GM18520 (cell line): ENCODE measurements at regions not wholly inside any gene's neighbourhood (a gene's known extent, or its start where the extent isn't known, plus 50 kb on each side); places are given as distances from the start of the nearest gene placed in this dataset.
"Not testable (repeated sequence)": the region's sequence is repeated elsewhere in the genome, so short reads cannot be mapped to it uniquely, and the experiment has no call there.

ENCODE experiments used
- ATAC-seq: cut with Tn5 transposase; IDR thresholded peaks from one replicate; pipeline ENCODE4 v1.9.1; 2021; ENCODE audit not compliant: unreplicated experiment

DNA sequence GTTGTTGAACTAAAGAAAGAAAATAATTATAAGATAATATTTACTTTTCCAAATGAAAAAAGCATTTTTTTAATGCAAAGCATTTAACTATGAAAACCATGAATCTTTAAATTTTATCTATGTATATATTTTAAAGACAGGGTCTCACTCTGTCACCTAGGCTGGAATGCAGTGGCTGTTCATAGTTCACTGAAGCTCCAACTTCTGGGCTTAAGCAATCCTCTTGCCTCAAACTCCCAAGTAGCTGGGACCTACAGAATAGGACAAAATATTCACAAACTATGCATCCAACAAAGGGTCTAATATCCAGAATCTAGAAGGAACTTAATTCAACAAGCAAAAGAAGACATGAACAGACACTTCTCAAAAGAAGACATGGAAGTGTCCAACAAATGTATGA is 55.9 kb upstream of the ALB start:
- ATAC-seq: no peak

GRCh38 chr4:73347497-73347896 is 56.6 kb upstream of the ALB start:
- ATAC-seq: no peak

- no peak for ATAC-seq
These were observed 58.6 kb upstream of the ALB start for GRCh38 chr4:73345399-73345975.

- no peak for ATAC-seq
These were observed 60.0 kb upstream of the ALB start for GRCh38 chr4:73344106-73344505.

DNA sequence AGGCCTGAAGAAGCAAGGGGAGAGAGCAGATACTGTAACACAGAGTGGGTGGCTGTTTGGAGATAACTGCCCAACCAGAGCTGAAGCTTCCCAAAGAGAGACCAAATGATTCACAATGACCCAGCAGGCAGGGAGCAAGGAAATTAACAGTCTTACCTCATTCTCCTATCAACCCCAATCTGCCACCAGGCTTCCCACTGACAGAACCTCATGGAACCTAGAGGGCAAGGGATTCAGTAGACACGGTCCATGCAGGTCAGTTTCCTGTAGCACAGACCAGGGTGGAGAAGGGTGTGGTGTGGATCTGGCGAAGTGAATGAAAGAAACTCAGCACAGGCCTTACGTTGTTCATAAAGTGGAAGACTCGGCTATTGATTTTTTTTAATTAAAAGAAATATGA is 60.7 kb upstream of the ALB start:
- no peak for ATAC-seq

- peak; percentile 62 for ATAC-seq
These were observed 62.6 kb upstream of the ALB start for GRCh38 chr4:73341454-73341853.

DNA sequence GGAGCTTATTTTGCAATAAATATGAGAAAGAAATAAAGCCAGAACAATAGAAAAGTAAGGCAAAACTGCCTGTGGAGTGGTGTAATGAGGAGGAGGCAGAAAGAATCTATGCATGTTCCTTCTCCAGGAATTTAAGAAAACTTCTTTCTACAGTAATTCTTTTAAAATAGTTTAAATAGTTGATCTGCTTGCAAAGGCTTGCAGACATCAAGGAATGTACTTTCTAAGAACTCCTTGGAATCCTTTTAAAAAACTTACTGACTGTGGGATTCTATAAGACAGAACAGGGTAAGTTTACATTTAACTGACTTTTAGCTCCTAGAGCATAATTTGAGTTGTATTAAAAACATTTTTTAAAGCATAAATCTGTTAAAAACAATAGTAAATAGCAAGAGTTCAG is 63.2 kb upstream of the ALB start:
- no peak for ATAC-seq

GRCh38 chr4:73335679-73336078 is 68.4 kb upstream of the ALB start:
- ATAC-seq: no peak

- ATAC-seq: not testable (repeated sequence)
These were observed 72.1 kb upstream of the ALB start for GRCh38 chr4:73332012-73332411.

GRCh38 chr4:73329300-73329699 is 70.7 kb upstream of the ANKRD17 start:
- no peak for ATAC-seq

DNA sequence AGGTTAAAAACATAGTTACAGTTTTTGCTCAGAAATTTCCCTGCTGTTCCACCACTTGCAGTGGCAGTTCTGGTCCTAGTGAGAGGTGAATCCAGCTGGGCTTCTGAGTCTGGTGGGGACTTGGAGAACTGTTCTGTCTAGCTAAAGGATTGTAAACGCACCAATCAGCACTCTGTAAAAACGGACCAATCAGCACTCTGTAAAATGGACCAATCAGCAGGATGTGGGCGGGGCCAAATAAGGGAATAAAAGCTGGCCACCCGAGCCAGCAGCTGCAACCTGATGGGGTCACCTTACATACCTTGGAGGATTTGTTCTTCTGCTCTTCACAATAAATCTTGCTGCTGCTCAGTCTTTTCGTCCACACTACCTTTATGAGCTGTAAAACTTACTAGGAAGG is 67.2 kb upstream of the ANKRD17 start:
- not testable (repeated sequence) for ATAC-seq

DNA sequence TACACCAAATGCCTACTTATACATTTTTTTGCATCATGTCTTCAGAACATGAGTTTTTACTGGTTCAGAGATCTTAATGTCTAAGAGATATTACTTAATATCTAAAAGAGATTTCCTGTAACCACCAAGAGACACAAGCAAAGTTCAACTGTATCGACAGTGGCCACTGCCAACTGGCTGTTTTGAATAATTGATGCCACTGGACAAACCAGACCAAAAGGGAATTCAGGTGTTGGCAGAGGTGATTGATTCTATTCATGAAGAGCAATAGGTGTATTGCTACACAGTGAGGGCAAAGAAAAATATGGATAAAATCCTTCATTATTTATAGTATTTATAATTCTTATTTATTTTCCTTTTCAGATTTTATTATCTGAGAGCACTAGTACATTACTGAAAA is 58.5 kb upstream of the ANKRD17 start:
- ATAC-seq: no peak

- no peak for ATAC-seq
These were observed 56.5 kb upstream of the ANKRD17 start for GRCh38 chr4:73315091-73315490.

GRCh38 chr4:73312967-73313366 is 54.4 kb upstream of the ANKRD17 start:
- ATAC-seq: no peak

GRCh38 chr4:73311428-73311827 is 52.8 kb upstream of the ANKRD17 start:
- no peak for ATAC-seq

DNA sequence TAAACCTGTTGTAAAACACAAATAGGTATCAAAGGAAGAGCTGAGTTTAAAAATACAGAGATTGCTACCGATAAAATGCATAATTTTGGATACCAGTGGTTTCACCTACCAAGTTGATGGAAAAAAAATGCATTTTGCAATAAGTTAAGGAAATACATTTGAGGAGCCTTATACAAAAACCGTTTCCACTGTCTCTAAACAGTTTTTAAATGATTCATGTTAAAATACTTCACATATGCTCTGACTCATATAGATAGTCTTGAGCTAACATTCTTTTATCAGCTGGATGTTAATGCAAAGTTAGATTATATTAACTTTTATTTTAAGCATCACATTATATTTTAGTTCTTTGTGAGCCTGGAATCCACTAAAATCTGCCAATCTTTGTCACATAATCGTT is 50.6 kb upstream of the ANKRD17 start:
- no peak for ATAC-seq
